K562 (cell line): ENCODE measurements at regions not wholly inside any gene's neighbourhood (a gene's known extent, or its start where the extent isn't known, plus 50 kb on each side); places are given as distances from the start of the nearest gene placed in this dataset.

ENCODE experiments used
- ATAC-seq: fragments of 200-7000 bp; cut with Tn5 transposase; 3 replicates; pipeline ENCODE4 v1.9.1; 2020; ENCODE audit warnings: moderate library complexity
- BruUV-seq: library from RNA; stranded (reverse); fragments of 400-500 nt; replicated peaks from 2 replicates; lab custom pipeline; 2021; lab: Mats Ljungman, UMichigan
- CTCF ChIA-PET: fragments of 300-600 bp; formaldehyde crosslinking; extraction: SDS; loops from one replicate; lab custom pipeline; 2021; ENCODE audit warnings: low intra/inter-chr PET ratio; lab: Yijun Ruan, JAX
- POLR2A ChIA-PET: fragments of 300-600, 350-650 bp; sonication (Branson Sonifier 250); formaldehyde crosslinking; extraction: SDS; loops from one replicate; lab custom pipeline; 2021; ENCODE audit warnings: antibody characterized with exemption, inconsistent platforms; lab: Yijun Ruan, JAX
- DNase-seq, 4 experiments: peaks; one replicate each; pipeline versions ENCODE4 v3.0.0 to v3.0.0-alpha.2; 2011 to 2018; ENCODE audit warnings: low spot score in 3 of 4, mixed read lengths in 3 of 4; ENCODE audit errors: extremely low read depth in 1 of 4
- FAIRE-seq: peaks from 2 replicates; lab custom pipeline; 2011; peaks lifted over from hg19 to GRCh38; lab: Jason Lieb, UNC
- H2AFZ ChIP-seq: 2 replicates; pipeline ENCODE4 v1.6.0; 2011; ENCODE audit warnings: low read depth, low read length, control low read depth, inconsistent platforms
- H3K27ac ChIP-seq: fragments of 200-600 bp; 3 replicates; pipeline ENCODE4 v1.8.0; 2011; ENCODE audit warnings: low read depth, mild to moderate bottlenecking, control low read depth, inconsistent platforms, low read length, moderate library complexity, mixed read lengths; ENCODE audit errors: extremely low read depth
- H3K27me3 ChIP-seq, 2 experiments: fragments of 300-600 bp in 1 of 2; 2 replicates in 1 of 2; 3 replicates in 1 of 2; pipeline versions ENCODE4 v1.6.0 to v1.8.0; 2011; ENCODE audit warnings: inconsistent platforms in 2 of 2, low read length in 2 of 2, mild to moderate bottlenecking in 1 of 2, mixed read lengths in 1 of 2, moderate library complexity in 1 of 2; ENCODE audit not compliant: control insufficient read depth in 2 of 2, insufficient read depth in 2 of 2
- H3K36me3 ChIP-seq: fragments of 300-600 bp; 3 replicates; pipeline ENCODE4 v1.8.0; 2011; ENCODE audit warnings: mild to moderate bottlenecking, low read length, inconsistent platforms; ENCODE audit not compliant: control insufficient read depth, insufficient read depth
- H3K4me1 ChIP-seq, 2 experiments: fragments of 200-600 bp in 1 of 2; replicated peaks in 1 of 2; 2 replicates in 1 of 2; 3 replicates in 1 of 2; pipeline versions ENCODE4 v1.5.1 to v1.8.0; 2011; ENCODE audit warnings: inconsistent platforms in 2 of 2, low read length in 2 of 2, mild to moderate bottlenecking in 1 of 2, mixed read lengths in 1 of 2, moderate library complexity in 1 of 2; ENCODE audit not compliant: control insufficient read depth in 2 of 2, insufficient read depth in 2 of 2
- H3K4me2 ChIP-seq: 2 replicates; pipeline ENCODE4 v1.6.1; 2011; ENCODE audit warnings: low read length, control low read depth, inconsistent platforms, mixed read lengths; ENCODE audit not compliant: insufficient read depth
- H3K4me3 ChIP-seq: fragments of 200-600 bp; sonication (generic), shearing (Covaris generic); 2 replicates; pipeline ENCODE4 v1.5.1; 2016; ENCODE audit warnings: control low read depth, inconsistent platforms
- H3K79me2 ChIP-seq: fragments of 200-600 bp; 3 replicates; pipeline ENCODE4 v1.8.0; 2011; ENCODE audit warnings: low read length, inconsistent platforms; ENCODE audit not compliant: control insufficient read depth, insufficient read depth
- H3K9ac ChIP-seq, 2 experiments: 2 replicates each; pipeline versions ENCODE4 v1.6.0 to v1.6.1; 2011; ENCODE audit warnings: low read depth in 2 of 2, low read length in 2 of 2, control low read depth in 1 of 2, inconsistent platforms in 1 of 2, mild to moderate bottlenecking in 1 of 2, mixed read lengths in 1 of 2; ENCODE audit not compliant: insufficient read depth in 1 of 2
- H3K9me1 ChIP-seq: one replicate; pipeline ENCODE4 v1.6.0; 2011; ENCODE audit warnings: inconsistent platforms, mild to moderate bottlenecking, low read length, moderate library complexity; ENCODE audit not compliant: control insufficient read depth, insufficient read depth
- H3K9me3 ChIP-seq: replicated peaks from 2 replicates; pipeline ENCODE4 v1.5.1; 2011; ENCODE audit warnings: low read depth, low read length, inconsistent platforms; ENCODE audit not compliant: control insufficient read depth, insufficient read depth
- H4K20me1 ChIP-seq: replicated peaks from 2 replicates; pipeline ENCODE4 v1.6.1; 2011; ENCODE audit warnings: low read length, inconsistent platforms, mixed read lengths; ENCODE audit not compliant: control insufficient read depth, insufficient read depth
- BRD9 ChIP-seq: fragments of 450-650 bp; IDR thresholded peaks from 2 replicates; pipeline ENCODE4 v1.6.1; 2018; ENCODE audit warnings: low read depth; ENCODE audit not compliant: partially characterized antibody
- CREB3L1 ChIP-seq: fragments of 450-650 bp; IDR thresholded peaks from 2 replicates; pipeline ENCODE4 v1.6.1; 2014; ENCODE audit warnings: low read depth, mild to moderate bottlenecking, moderate library complexity, borderline replicate concordance
- FOXO4 ChIP-seq: fragments of 450-650 bp; formaldehyde crosslinking; IDR thresholded peaks from 2 replicates; pipeline ENCODE4 v1.4.0; 2020; ENCODE audit warnings: mild to moderate bottlenecking, moderate library complexity
- IFI16 ChIP-seq: fragments of 250-450 bp; sonication (Bioruptor Pico); IDR thresholded peaks from 2 replicates; pipeline ENCODE4 v2.1.2; 2022; ENCODE audit warnings: mild to moderate bottlenecking, inconsistent platforms
- MTF1 ChIP-seq: fragments of 250-450 bp; sonication (Bioruptor Pico); IDR thresholded peaks from 2 replicates; pipeline ENCODE4 v1.9.0; 2021; ENCODE audit warnings: moderate library complexity, mild to moderate bottlenecking, inconsistent platforms, borderline replicate concordance
- NCOA6 ChIP-seq: fragments of 450-650 bp; IDR thresholded peaks from 2 replicates; pipeline ENCODE4 v1.6.1; 2017; ENCODE audit warnings: mild to moderate bottlenecking
- TBL1XR1 ChIP-seq, 2 experiments: IDR thresholded peaks; 2 replicates each; pipeline ENCODE4 v1.6.1; 2012; ENCODE audit warnings: improper control_type of control experiment in 2 of 2, low read length in 2 of 2, mild to moderate bottlenecking in 1 of 2
- ZNF143 ChIP-seq: sonication (generic); formaldehyde crosslinking; IDR thresholded peaks from 2 replicates; pipeline ENCODE4 v1.9.0; 2022; ENCODE audit warnings: mild to moderate bottlenecking, missing genetic modification reagents
- ZNF146 ChIP-seq: IDR thresholded peaks from one replicate; pipeline ENCODE4 v1.6.1; 2018; ENCODE audit warnings: missing compliant biosample characterization; ENCODE audit not compliant: unreplicated experiment
- ZNF347 ChIP-seq: fragments of 450-650 bp; formaldehyde crosslinking; IDR thresholded peaks from 2 replicates; pipeline ENCODE4 v1.4.0; 2020; ENCODE audit warnings: low read depth, mild to moderate bottlenecking, moderate library complexity
- ZNF436 ChIP-seq: fragments of 250-450, 450-650 bp; sonication (Bioruptor Pico); formaldehyde crosslinking; IDR thresholded peaks from 2 replicates; pipeline ENCODE4 v1.7.0; 2020; ENCODE audit warnings: mild to moderate bottlenecking
- WGBS: fragments of 100-300 bp; shearing (Covaris generic); methylation state at CpG from one replicate; pipeline ENCODE4 v1.1.6; 2016; ENCODE audit warnings: low coverage, mixed read lengths; ENCODE audit not compliant: insufficient coverage; ENCODE audit errors: missing lambda C conversion rate; 5-methylcytosine and 5-hydroxymethylcytosine counted together
- in situ Hi-C: fragments of 300-500 bp; cut with MboI; formaldehyde crosslinking; loops from 4 replicates; pipeline ENCODE4 v1.15.0; 2018; ENCODE audit warnings: inconsistent platforms, mixed read lengths
- intact Hi-C: fragments of 100-400 bp; cut with micrococcal nuclease; formaldehyde crosslinking; loops from 2 replicates; pipeline ENCODE4 v1.14.2; 2022

GRCh38 chr5:117077142-117077541 is 502.5 kb upstream of the SEMA6A start (continued):
- TF ChIP-seq IFI16 (CRISPR knock-in tag) (no peak), CREB3L1 (no peak), MTF1 (CRISPR knock-in tag) (no peak), BRD9 (no peak), TBL1XR1 (IDR thresholded peaks at IDR 0.05; ENCODE audit: low read length in 2 of 2) (no peak)
- TF ChIP-seq, all 486 proteins: peak for 0

- H3K27ac ChIP-seq: no peak overlapping the region
- H3K4me2 ChIP-seq: no peak overlapping the region
- no peak for DNase-seq
- H2AFZ ChIP-seq: no peak overlapping the region
- no peaks in the 10 kb centered on the region for H3K27me3 ChIP-seq
- no peaks in the 10 kb centered on the region for H3K4me1 ChIP-seq
- H3K9me1 ChIP-seq: no peaks in the 10 kb centered on the region
- TF ChIP-seq ZNF436: no peak
- TF ChIP-seq FOXO4 (CRISPR knock-in tag): no peak
- no peak for TF ChIP-seq ZNF146 (CRISPR knock-in tag)
- TF ChIP-seq ZNF143: no peak
- TF ChIP-seq NCOA6: no peak
- no peak for TF ChIP-seq ZNF347 (CRISPR knock-in tag)
- BruUV-seq: no TSS peak
- intact Hi-C loops: no loop called here
- no peaks in the 10 kb centered on the region for H4K20me1 ChIP-seq
- H3K9ac ChIP-seq: no peak overlapping the region
- WGBS: 8% methylated on average over 2 of the region's 2 CpGs
- no peaks in the 10 kb centered on the region for H3K79me2 ChIP-seq
- CTCF ChIA-PET: no interaction called here
- FAIRE-seq: no peak
- no peak for ATAC-seq
- no peaks in the 10 kb centered on the region for H3K36me3 ChIP-seq
- no peak overlapping the region for H3K4me3 ChIP-seq
- in situ Hi-C loops: no loop called here
- H3K9me3 ChIP-seq: no peaks in the 10 kb centered on the region
- POLR2A ChIA-PET: no interaction called here
Observed at GRCh38 chr5:117072439-117072838, 497.8 kb upstream of the SEMA6A start.
